ENCODE measurements at regions not wholly inside any gene's neighbourhood (a gene's known extent, or its start where the extent isn't known, plus 50 kb on each side); places are given as distances from the start of the nearest gene placed in this dataset.
"Not testable (repeated sequence)": the region's sequence is repeated elsewhere in the genome, so short reads cannot be mapped to it uniquely, and the experiment has no call there.

DNA sequence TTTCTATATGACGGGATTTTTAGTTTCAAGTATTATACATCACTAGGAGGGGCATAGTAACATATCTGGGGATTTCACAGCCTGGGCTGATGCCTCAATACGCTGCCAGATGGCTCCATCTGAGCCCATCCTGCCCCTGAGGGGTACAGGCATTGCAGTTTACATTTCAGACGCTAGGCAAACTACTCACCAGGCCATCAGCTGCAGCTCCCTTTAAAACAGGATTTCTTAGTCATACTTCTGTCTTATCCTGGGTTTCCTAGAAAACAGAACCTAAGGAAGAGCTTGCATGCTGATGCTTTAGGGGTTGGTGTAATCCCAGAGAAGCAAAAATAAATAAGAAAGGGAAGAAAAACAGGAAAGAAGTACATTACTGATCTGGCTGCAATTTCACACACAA is 372.8 kb upstream of the PIK3R1 start:
- H3K9me3 ChIP-seq: no peaks in the 10 kb centered on the region
- WGBS, 3 donors: 66 to 79% (median 71%) methylated on average over 3 of the region's 3 CpGs
- no peaks in the 10 kb centered on the region for H3K4me1 ChIP-seq (ENCODE audit: insufficient read depth)
- H3K36me3 ChIP-seq: no peaks in the 10 kb centered on the region
- TF ChIP-seq, protein P1, sequence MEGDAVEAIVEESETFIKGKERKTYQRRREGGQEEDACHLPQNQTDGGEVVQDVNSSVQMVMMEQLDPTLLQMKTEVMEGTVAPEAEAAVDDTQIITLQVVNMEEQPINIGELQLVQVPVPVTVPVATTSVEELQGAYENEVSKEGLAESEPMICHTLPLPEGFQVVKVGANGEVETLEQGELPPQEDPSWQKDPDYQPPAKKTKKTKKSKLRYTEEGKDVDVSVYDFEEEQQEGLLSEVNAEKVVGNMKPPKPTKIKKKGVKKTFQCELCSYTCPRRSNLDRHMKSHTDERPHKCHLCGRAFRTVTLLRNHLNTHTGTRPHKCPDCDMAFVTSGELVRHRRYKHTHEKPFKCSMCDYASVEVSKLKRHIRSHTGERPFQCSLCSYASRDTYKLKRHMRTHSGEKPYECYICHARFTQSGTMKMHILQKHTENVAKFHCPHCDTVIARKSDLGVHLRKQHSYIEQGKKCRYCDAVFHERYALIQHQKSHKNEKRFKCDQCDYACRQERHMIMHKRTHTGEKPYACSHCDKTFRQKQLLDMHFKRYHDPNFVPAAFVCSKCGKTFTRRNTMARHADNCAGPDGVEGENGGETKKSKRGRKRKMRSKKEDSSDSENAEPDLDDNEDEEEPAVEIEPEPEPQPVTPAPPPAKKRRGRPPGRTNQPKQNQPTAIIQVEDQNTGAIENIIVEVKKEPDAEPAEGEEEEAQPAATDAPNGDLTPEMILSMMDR (IDR thresholded peaks at IDR 0.05): no peak
- no peak for TF ChIP-seq POLR2A (IDR thresholded peaks at IDR 0.05)
- TF ChIP-seq EP300 (IDR thresholded peaks at IDR 0.05): no peak
- intact Hi-C loops (cut with DNase I): no loop called here
- H3K27me3 ChIP-seq: no peaks in the 10 kb centered on the region
- no peak for DNase-seq
- no peak overlapping the region for H3K27ac ChIP-seq
- no peak overlapping the region for H3K4me3 ChIP-seq

DNA sequence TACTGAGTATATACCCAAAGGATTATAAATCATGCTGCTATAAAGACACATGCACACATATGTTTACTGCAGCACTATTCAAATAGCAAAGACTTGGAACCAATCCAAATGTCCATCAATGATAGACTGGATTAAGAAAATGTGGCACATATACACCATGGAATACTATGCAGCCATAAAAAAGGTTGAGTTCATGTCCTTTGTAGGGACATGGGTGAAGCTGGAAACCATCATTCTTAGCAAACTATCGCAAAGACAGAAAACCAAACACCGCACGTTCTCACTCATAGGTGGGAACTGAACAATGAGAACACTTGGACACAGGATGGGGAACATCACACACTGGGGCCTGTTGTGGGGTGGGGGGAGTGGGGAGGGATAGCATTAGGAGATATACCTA is 378.3 kb upstream of the PIK3R1 start:
- intact Hi-C loops (cut with DNase I): not testable (repeated sequence)

DNA sequence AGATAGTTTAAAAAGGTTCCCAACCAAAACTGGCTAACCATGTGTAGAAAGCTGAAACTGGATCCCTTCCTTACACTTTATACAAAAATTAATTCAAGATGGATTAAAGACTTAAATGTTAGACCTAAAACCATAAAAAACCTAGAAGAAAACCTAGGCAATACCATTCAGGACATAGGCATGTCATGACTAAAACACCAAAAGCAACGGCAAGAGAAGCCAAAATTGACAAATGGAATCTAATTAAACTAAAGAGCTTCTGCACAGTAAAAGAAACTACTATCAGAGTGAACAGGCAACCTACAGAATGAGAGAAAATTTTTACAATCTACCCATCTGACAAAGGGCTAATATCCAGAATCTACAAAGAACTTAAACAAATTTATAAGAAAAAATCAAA is 379.1 kb upstream of the PIK3R1 start:
- intact Hi-C loops (cut with DNase I); DNase-seq; H3K9me3 ChIP-seq; H3K27me3 ChIP-seq; H3K36me3 ChIP-seq; H3K4me3 ChIP-seq; H3K27ac ChIP-seq; H3K4me1 ChIP-seq (ENCODE audit: insufficient read depth): not testable (repeated sequence)
- WGBS, 3 donors: 49 to 100% (median 49%) methylated on average over 1 of the region's 1 CpG

More for the DNA sequence above, 378.3 kb upstream of the PIK3R1 start:
- WGBS, 3 donors: 87 to 97% (median 96%) methylated on average over 3 of the region's 3 CpGs
- not testable (repeated sequence) for H3K36me3 ChIP-seq; H3K4me3 ChIP-seq; H3K27me3 ChIP-seq; H3K9me3 ChIP-seq; DNase-seq; H3K27ac ChIP-seq; H3K4me1 ChIP-seq (ENCODE audit: insufficient read depth)

DNA sequence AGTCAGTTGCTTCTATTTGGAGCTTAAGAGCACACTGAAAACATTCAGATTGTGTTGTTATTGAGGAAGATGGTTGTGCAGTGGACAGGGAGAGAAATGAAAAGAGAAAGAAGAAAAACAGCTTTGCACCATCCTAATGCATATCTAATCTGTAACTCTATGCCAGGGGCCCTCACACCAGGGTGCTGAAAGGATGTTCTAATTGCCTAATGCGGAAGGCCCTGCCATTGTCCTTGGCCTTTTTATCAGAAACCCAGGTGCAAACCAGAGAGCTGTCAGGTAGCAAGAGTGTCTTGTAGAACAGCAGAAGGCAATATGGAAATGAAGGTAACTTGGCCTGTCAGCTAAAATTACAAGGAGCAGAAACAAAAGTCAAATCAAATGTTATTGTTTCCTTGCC is 384.5 kb upstream of the PIK3R1 start:
- WGBS, 3 donors: 30 to 89% (median 86%) methylated on average over 1 of the region's 1 CpG
- no peak for TF ChIP-seq POLR2A (IDR thresholded peaks at IDR 0.05)
- no peak for TF ChIP-seq EP300 (IDR thresholded peaks at IDR 0.05)
- TF ChIP-seq, protein P1 (IDR thresholded peaks at IDR 0.05): no peak
- Histone ChIP-seq H3K27me3 (no peaks in the 10 kb centered on the region), H3K36me3 (no peaks in the 10 kb centered on the region), H3K4me1 (ENCODE audit: insufficient read depth) (no peaks in the 10 kb centered on the region), H3K9me3 (no peaks in the 10 kb centered on the region), H3K27ac (no peak overlapping the region), H3K4me3 (no peak overlapping the region)
- intact Hi-C loops (cut with DNase I): no loop called here
- DNase-seq: no peak

DNA sequence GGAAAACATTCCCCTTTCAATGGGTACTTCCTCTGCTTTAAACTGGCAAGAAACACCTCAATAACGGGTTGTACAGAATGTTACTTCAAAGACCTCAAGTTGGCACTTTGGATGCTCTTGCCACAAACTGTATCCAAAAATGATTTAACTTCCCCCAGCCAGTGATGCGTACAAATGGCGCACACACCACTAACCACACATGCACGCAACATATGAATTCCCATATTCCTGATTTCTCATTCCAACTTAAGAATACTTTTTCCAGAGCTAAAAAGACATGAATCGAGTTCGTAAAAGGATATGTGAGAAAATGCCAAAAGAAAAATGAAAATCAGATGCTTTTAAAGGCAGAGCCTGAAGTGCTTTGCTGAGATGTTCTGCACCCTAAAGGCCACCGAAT is 388.0 kb upstream of the PIK3R1 start:
- no peak overlapping the region for H3K27ac ChIP-seq
- 85 to 91% (median 88%) methylated on average over 7 of the region's 7 CpGs for WGBS, 3 donors
- intact Hi-C loops (cut with DNase I): no loop called here
- TF ChIP-seq EP300 (IDR thresholded peaks at IDR 0.05): no peak
- TF ChIP-seq POLR2A (IDR thresholded peaks at IDR 0.05): no peak
- TF ChIP-seq, protein P1 (IDR thresholded peaks at IDR 0.05): no peak
- no peaks in the 10 kb centered on the region for H3K9me3 ChIP-seq
- no peaks in the 10 kb centered on the region for H3K27me3 ChIP-seq
- H3K4me3 ChIP-seq: no peak overlapping the region
- H3K4me1 ChIP-seq (ENCODE audit: insufficient read depth): no peaks in the 10 kb centered on the region
- DNase-seq: no peak
- no peaks in the 10 kb centered on the region for H3K36me3 ChIP-seq

DNA sequence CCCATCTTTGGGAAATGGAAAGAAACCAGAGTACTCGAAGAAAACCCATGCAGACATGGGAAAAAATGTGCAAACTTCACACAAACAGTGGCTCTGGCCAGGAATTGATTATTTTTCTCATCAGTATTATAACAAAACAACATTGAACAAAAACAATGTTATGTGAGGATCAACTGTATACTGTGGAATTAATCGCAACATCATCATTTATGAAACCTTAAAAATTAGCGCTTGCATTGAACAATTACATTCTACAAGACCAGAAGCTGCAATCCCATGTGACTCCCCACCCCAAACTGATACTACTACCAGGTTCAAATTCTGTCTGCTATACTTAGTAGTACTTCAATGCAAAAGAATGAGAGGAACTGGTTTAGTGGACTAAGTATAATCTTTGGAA is 390.7 kb upstream of the PIK3R1 start:
- Histone ChIP-seq H3K27ac (no peak overlapping the region), H3K4me3 (no peak overlapping the region), H3K27me3 (no peaks in the 10 kb centered on the region), H3K4me1 (ENCODE audit: insufficient read depth) (no peaks in the 10 kb centered on the region), H3K36me3 (no peaks in the 10 kb centered on the region), H3K9me3 (no peaks in the 10 kb centered on the region)
- WGBS, 3 donors: 80 to 96% (median 93%) methylated on average over 3 of the region's 3 CpGs
- DNase-seq: no peak
- TF ChIP-seq EP300 (IDR thresholded peaks at IDR 0.05): no peak
- TF ChIP-seq, protein P1 (IDR thresholded peaks at IDR 0.05): no peak
- TF ChIP-seq POLR2A (IDR thresholded peaks at IDR 0.05): no peak
- intact Hi-C loops (cut with DNase I): no loop called here
